ENCODE measurements at regions not wholly inside any gene's neighbourhood (a gene's known extent, or its start where the extent isn't known, plus 50 kb on each side); places are given as distances from the start of the nearest gene placed in this dataset.

DNA sequence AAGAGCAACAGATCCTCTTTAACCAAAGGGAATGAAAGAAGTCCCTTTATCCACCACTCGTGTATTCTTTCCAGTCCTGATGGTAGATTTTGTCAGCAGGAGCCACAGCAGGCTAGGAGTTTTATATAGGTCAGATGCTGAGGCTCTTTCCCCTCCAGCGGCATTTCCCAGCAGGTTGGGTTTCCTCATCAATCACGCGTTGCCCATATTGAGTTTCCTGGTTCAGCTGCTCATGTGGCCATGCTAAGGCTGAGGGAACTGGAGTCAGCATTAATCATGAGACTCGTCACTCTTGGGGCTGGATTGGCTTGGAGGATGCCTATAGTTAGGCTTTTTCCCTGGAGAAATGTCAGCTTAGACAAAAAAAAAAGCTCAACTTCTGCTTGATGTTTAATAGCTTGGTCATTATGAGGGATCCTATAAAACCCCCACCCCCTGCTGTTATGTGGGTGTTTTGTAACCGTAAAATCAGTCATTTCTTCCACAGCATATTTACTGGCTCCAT is 193.4 kb upstream of the GAS1 start:
- TF ChIP-seq, protein P1, sequence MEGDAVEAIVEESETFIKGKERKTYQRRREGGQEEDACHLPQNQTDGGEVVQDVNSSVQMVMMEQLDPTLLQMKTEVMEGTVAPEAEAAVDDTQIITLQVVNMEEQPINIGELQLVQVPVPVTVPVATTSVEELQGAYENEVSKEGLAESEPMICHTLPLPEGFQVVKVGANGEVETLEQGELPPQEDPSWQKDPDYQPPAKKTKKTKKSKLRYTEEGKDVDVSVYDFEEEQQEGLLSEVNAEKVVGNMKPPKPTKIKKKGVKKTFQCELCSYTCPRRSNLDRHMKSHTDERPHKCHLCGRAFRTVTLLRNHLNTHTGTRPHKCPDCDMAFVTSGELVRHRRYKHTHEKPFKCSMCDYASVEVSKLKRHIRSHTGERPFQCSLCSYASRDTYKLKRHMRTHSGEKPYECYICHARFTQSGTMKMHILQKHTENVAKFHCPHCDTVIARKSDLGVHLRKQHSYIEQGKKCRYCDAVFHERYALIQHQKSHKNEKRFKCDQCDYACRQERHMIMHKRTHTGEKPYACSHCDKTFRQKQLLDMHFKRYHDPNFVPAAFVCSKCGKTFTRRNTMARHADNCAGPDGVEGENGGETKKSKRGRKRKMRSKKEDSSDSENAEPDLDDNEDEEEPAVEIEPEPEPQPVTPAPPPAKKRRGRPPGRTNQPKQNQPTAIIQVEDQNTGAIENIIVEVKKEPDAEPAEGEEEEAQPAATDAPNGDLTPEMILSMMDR (IDR thresholded peaks at IDR 0.05), result no peak
- TF ChIP-seq POLR2A (IDR thresholded peaks at IDR 0.05; ENCODE audit: low read depth) (no peak), POLR2AphosphoS5 (IDR thresholded peaks at IDR 0.05) (no peak)

Measured in esophagus muscularis mucosa (tissue), 3 donors.